ENCODE measurements at regions not wholly inside any gene's neighbourhood (a gene's known extent, or its start where the extent isn't known, plus 50 kb on each side); places are given as distances from the start of the nearest gene placed in this dataset.
"Not testable (repeated sequence)": the region's sequence is repeated elsewhere in the genome, so short reads cannot be mapped to it uniquely, and the experiment has no call there.

DNA sequence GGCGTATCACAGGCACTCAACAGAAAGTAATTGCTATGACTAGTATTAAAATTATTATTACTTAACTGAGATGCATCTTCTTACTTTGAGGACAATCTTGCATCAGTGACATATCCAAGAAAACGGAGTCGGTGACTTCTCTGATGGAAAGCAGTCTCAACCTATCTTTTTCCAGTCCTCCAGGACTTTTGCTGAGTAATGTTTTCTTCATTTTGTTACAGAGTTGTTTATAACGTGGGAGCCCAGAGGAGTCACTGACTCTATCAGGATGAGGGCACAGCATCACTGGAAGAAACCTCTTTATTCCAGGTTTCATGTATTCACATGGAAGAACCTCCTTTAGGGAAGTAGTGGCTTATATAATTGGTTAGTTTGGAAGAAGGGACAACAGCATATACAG is 51.5 kb upstream of the MELK start:
- DNase-seq = no peak

DNA sequence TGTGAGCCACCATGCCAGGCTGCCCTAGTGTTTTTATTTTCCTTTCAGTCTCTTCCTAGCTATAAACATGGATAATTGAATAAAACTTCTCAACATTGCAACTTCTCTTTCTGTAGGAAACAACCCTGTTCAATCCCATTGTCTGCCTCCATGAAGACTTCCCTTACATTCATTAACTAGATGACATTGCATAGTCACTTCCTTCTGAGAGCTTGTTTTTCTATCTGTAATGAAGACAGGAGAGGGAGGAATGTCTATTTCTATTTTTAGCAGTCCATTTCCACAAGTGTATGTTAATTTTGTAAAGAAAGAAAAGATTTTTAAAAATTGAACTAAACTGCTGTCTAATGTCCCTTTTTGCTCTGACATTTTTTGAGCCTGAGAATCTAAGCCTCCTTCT is 55.6 kb upstream of the MELK start:
- no peak for DNase-seq

DNA sequence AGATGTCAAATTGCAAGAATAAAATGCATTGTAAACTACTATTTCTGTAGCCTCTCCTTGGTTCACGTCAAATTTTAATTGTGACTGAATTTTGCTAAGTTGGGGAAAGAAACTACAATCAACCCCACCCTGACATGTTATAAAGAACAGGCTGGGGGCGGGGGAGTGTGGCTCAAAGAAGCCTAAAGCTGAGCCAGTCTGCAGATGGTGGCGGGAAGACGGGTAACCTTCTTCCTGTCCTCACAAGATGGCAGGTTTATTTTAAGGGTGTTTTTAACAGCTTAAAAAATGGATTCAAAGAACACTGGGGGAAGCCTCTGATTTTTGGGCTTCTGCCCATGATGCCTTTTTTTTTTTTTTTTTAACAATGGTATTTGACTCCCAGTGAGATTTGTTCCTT is 68.5 kb upstream of the MELK start:
- DNase-seq = no peak

DNA sequence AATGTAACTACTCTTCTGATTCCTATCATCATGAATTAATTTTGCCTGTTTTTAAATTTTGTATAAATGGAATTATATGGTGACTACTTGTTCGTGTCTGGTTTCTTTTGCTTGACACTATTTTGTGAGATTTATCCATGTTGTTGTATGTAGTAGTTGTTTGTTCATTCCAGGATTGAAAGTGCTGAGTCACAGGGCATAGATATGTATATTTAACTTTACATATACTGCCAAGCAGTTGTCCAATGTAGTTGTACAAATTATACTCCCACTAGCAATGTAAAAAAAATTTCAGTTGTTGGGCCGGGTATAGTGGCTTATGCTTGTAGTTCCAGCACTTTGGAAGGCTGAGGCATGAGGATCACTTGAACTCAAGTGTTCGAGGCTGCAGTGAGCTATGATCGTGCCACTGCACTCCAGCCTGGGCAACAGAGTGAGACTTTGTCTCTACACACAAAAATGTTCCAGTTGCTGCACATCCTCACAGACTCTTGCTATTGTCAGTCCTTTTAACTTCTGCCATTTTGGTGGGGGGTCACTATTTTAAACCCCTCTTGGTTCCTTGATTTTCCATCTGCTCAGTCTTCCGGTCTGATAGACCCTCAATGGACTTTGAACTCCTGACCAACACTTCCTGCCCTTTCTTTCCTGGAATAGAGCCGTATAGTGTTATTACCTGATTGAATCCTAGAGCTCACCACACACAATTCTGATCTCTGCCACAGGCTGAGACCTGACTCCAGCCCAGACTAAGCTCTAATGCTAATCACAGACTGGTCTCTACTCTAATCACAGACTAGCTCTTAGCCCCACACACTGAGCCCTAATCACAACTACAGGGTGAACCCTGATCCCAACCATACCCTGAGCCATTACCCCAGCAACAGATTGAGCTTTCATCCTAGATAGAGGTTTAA is 69.3 kb upstream of the MELK start:
- no peak for DNase-seq

DNA sequence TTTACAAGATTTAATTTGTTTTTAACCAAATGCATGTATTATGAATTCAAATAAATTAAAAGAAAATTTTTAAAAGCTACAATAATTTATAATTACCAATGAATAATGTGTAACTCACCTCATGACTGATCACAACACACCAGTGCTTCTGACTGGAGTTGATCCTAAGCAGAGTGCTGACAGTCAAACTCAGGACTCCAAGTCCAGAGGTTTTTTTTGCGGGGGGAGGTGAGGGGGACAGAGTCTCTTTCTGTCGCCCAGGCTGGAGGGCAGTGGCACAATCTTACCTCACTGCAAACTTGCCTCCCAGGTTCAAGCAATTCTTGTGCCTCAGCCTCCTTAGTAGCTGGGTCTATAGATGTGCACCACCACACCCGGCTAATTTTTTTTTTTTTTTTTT is 71.0 kb upstream of the MELK start:
- DNase-seq = no peak

DNA sequence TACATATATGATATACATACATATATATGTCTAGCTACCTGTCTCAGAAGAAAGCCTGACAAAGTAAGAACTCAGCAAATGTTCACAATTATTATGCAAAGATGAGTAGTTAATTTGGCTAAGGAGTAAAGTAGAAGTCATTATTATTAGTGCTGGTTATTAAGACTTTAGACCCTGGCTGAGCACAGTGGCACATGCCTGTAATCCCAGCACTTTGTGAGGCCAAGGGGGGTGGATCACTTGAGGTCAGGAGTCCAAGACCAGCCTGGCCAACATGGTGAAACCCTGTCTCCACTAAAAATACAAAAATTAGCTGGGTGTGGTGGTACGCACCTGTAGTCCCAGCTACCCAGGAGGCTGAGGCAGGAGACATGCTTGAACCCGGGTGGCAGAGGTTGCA is 71.8 kb upstream of the MELK start:
- not testable (repeated sequence) for DNase-seq

DNA sequence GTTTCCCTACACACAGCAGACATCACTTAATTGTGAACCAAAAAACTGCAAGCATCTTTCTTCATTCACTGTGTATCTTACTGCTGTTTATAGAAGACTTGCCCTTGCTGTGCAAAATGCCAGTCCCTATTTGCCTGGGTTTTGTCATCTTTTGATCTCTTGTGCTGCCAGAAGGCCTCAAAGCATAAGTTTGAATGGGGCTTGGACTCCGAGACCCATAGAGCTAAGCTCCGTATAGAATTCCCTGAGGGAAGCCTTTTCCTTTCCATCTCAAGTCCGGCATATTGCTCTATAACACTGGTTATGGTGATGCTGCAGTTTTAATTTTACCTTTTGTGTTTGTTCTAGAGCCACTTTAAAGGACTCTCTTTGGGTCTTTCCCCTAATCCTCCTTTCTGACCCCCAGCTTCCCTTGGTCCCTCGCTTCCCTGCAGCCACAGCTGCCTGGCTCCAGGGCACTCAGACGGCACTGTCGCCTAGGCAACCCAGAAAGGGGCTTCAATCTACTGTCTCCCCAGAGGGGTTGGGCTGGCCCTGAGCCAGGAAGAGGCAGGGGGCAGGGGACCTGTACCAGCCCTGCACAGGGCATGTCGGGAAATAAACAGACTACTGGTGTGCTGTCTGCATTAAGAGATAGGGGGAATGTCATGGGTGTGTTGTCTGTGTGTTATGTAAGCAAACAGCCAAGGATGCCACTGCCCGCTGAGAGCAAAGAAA is 73.4 kb upstream of the MELK start:
- peak; percentile 91 for DNase-seq

DNA sequence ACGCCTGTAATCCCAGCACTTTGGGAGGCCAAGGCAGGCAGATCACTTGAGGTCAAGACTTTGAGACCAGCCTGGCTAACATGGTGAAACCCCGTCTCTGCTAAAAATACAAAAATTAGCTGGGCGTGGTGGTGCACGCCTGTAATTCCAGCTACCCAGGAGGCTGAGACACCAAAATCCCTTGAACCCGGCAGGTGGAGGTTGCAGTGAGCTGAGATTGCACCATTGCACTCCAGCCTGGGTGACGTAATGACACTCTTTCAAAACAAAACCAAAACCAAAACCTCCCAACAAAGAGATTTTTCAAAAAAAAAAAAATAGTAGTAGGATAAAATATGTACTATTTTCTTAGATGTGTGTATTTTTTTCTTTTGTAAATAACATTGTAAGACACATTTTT is 79.1 kb upstream of the MELK start:
- DNase-seq = not testable (repeated sequence)

DNA sequence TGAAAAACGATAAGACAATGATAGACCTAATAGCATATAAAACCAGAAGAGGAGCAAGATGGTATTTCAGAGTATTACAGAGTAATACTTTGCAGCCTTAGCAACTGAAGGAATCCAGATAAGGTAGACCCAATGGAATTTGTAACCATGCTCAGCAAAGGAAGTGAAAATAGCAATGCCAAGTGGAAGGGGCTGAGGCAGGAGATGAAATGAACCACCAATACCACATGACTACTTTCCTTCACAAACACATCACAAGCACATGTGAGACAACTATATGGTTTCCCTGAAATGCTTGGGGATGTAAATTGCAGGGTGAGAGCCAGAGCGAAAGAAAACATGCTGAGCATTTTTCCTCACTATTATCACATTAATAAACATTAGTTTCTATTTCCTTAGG is 79.8 kb upstream of the MELK start:
- DNase-seq = no peak

DNA sequence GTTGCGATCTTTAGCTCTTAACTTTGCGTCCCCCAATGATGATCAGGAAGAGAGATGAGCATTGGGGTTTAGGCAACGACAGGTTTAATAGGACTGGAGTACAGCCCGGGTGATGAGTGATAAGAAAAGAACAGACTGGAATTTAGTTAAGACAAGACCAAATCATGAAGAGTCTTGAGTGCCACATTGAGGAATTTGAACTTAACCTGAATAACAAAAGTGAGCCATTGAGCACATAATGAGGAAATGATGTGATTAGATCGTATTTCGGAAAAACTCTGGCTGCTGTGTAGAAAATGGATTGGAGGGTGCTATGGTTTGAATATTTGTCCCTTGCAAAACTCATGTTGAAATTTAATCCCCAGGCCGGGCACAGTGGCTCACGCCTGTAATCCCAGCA is 83.2 kb upstream of the MELK start:
- no peak for DNase-seq

DNA sequence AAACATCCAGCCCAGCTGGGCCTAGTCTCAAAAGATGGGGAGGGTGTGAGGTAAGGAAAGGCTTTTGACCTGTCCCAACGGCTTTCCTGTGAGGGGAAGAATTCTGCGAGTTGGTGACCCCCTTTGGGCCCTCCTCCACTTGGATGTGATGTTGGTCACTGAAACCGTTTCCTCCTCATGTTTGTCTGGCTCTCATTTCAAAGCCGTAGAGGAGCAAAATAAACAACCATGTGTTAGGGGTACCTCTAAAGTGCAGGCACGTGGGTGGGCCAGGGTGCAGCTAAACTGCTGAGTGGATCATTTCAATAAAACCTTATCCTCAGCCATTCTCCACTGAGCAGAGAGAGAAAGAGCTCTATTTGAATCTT is 84.3 kb upstream of the MELK start:
- no peak for DNase-seq

DNA sequence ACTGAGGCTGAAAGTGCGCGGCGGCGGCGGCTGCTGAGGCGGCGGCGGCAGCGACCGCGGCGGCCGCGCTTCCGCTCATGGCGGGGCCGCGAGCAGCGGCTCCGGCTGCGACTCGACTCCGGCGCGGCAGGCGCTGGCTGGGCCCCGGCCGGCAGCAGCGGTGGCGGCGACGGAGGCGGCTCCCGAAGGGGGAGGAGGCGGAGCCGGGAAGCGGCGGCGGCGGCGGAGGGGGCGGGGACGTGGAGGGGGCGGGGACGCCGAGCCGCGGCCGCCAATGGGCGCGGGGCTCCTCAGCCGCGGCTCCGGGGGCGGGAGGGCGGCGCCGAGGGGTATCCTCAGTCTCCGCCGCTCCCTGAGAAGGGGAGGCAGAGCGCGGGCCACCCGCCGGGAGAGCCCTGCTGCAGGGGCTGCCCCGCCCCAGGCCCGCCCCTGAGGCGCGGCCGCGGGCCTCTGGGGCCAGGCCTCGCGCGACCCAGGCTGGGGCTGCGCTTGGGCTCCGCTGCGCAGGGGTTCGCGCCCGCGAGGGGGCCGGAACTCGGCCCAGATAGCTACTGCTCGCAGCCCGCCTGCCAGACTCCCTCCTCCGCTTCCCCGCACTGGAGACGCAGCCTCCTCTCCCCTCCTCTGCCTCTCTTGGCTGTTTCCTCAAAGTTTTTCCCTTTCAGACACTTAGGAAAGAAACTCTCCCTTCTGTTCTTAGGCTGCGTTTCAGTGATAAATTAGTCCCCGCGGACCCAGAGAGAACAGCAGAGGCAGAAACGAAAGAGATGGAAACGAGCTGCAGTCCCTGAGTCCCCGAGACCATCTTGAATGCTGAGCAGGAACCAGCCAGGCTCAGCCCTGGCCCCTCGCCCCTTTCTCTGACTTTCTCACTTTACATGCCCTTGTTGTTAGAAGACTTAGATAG is 85.0 kb upstream of the MELK start:
- peak; percentile 87 for DNase-seq

DNA sequence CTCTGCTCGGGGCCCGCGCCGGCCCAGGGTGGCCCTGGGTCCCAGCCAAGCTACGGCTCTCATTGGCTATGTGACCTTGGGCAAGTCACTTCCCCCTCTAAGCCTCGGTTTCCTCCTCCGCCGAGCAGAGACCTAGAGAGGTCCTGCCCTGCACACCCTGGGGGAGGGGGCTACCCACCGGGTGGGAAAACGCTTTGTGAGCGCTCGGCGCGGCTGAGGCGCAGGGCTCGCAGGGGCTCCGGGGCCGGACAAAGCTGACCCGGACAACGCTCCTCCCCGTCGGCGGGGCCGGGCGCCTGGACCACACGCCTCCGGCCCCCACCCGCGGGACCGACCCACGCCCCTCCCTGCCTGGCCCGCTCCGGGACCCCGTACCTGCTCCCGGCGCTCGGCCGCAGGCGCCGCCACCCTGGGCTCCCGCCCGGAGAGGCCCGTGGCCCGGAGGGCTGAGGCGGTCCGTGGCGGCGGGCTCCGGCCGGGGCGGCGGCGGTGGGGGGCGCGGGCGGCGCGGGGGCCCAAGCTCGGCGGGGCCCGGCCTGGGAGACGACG is 85.7 kb upstream of the MELK start:
- peak; percentile 71 for DNase-seq

DNA sequence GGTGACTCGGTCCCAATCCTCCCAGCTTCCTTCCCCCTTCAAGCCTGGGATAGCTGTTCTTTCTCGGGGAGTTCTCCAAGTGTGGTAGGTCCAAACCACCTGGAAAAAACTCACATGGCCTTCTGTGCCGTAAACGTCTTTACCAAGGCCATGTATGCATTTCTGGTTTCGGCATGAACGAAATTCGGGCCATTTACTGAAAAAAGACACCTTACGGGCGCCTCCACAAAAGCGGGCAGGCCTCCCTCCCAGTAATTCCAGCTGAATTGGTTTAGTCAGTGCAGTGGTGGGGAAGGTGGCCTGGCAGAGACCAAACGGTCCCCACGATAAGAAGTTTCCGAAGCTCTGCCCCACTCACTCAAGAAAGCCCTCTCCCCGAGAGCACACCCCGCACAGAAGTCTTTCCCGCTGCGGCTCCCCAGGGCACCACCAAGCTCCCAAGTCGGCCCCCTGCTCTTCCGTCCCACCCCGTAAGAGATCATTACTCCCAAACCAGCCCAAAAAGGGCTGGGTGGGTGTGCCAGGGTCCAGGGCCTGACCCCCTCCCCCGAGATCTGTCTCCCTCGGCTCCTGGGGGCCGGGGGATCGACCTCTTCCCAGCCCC is 86.3 kb upstream of the MELK start:
- peak; percentile 71 for DNase-seq

DNA sequence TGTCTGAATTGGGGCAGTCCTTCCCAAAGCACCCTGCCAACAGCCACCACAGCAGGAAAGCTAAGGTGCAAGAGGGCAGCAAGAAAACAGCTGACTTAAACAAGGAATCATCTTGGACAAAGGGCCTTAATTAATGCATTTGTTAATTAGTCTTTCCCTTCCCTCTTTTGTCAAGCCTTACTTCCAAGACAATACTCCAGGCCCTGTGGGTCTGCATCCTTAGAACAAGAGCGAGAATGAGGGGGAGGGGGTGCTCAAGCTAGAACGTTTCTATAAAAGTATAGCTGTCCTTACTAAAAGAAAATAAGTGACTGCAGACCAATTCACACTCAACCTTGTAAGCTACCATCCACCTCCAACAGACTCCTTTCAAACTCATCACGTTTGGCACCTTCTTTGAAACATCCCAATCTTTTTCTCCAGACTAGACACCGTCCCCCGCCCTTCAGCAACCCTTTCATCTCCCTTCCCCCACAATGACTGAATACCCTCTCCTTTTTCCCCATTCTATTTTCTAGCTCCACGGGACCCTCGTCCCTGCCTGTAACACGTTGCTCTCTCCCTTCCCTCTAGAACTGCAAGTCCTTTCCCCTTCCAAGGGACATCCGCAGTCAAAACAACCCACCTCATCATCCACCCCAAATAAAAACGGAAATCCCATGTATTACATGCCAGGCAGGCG is 85.7 kb upstream of the RNF38 start:
- DNase-seq = peak; percentile 40

DNA sequence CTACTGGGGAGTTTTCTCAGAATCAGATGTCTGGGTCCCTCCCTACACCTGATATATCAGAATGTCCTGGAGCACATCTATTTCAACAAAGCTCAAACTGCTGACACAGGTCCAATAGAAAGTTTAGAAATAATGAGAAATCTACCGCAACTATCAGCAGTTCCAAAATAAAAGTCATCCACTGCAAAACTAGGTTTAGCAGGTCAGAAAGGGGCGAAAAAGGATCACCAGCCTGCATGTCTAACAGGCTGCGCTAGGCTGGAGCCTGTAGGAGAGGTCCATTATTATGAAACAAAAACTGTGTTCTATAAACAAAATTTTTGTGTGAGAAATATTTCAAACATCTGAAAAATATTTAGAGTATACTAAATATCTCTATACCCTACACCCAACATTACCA is 84.1 kb upstream of the RNF38 start:
- DNase-seq = no peak

DNA sequence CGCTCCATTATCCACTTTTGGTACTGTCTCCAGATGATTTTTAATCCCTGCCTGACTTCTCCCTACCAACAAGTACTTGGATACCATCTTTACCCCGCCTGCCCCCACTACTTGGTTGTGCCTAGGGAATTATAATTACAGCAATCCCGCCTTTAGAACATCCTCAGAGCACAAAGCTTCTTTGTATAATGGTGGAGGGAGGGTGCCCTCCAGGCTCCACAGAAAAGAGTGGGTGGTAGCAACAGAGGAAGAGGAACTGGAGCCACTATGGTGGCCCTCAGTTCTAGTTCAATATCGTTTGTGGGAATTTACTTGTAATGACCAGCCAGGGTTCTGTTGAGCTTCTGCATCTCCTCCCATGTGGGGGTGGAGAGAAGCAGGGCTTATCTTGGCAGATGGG is 79.0 kb upstream of the RNF38 start:
- DNase-seq = no peak

DNA sequence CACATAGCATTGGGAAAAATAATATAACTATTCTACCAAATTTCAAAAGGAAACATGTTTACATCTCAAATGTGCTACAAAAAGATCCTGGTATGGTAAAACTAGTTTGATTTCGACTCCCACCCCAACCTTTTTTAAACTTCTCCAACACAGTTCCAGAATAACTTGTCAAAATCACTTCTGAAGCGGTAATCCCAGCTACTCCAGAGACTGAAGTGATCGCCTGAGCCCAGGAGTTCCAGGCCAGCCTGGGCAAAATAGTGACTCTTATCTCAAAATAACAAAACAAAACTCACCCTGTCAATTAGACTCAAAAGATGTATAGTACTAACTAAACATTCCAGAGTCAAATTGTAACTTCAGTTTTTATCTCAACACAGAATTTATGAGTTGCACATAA is 71.3 kb upstream of the RNF38 start:
- no peak for DNase-seq

DNA sequence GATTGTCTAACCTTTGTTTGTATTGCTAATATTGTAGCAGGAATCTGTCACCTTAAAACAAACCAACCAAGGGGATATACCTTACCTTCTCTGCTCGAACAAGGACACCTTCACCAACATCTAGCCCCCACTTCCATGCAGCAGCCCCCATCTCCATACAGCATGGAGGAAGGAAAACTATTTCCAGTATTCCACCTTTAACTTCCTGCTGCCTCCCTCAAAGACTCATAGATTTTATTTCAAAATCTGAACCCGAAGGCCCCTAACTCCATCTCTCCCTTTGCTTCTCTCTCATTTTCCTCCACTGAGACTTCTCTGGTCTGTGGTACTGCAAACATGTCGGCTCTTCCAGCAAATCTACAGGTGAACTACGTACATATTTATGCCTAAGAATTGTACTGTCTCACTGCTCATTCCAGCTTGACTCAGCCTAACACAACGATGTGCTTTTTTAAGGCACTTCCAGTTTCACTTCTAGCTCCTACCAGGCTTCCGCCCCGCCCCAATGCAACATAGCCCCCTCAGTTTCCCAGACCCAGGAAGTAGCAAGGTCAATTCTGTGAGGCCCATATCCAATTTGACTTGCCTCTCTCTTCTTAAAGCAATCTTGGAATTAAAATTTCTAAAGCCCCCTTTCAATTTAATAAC is 70.7 kb upstream of the RNF38 start:
- DNase-seq = no peak

DNA sequence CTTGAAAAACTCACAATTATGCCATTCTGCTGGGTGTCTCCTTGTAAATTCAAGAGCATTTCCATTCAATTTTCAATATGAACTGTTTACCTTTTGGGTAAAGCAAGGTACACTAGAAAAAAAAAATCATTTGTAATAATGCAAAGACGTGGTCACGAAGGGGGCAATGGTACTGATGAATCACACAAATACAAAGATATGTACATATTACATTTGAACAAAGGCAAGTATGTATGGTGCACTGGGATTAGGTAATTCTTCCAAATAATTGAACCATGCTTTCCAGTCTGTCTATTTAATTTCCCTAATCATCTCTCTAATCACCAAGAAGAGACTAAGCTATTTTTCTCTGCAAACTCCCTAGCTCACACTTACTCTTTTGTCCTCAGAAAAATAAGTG is 63.4 kb upstream of the RNF38 start:
- DNase-seq = no peak

DNA sequence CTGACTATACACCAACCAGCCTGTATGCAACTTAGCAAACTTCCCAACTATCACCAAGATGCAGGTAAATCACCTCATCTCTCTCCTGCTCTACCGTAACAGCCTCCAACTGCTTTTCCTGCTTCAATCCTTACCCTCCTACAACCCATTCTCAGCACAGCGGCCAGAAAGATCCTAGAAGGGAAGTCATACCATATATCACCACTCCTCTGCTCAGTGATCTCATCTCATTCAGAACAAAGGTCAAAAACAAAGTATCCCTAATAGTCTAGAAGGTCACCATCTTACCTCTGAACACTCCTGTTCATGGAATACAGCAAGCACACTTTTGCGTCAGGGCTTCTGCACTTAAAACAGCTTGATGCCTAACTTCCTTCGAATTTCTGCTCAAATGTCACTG is 62.2 kb upstream of the RNF38 start:
- no peak for DNase-seq

DNA sequence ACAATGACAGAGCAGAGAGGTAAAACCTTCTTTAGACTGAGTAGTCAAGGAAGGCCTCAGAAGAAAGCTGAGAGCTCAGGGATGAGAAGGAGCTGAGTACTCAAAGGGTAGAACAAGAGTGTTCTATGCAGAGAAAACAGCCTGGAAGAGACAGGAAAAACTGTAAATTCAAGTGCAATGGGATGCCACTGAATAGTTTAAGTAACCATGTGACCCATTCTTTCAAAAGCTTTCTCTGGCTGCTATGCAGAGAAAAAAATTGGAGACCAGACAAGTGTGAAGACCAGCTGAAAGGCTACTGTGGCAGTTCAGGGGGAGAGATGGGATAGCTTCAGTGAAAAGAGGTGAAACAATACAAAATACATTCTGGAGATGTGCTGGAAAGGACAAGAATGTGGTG is 61.3 kb upstream of the RNF38 start:
- DNase-seq = no peak
